ENCODE measurements at regions not wholly inside any gene's neighbourhood (a gene's known extent, or its start where the extent isn't known, plus 50 kb on each side); places are given as distances from the start of the nearest gene placed in this dataset.
"Not testable (repeated sequence)": the region's sequence is repeated elsewhere in the genome, so short reads cannot be mapped to it uniquely, and the experiment has no call there.

GRCh38 chr16:59573528-59574271, 839.6 kb upstream of the GOT2 start:
- DNase-seq, result no peak

- DNase-seq, result no peak
These were observed 833.4 kb upstream of the GOT2 start for GRCh38 chr16:59567496-59567895.

GRCh38 chr16:59566446-59566845, 832.3 kb upstream of the GOT2 start:
- no peak for DNase-seq

- DNase-seq, result no peak
These were observed 824.6 kb upstream of the GOT2 start for GRCh38 chr16:59558679-59559078.

GRCh38 chr16:59552164-59552563, 818.0 kb upstream of the GOT2 start:
- no peak for DNase-seq

- no peak for DNase-seq
These were observed 811.6 kb upstream of the GOT2 start for GRCh38 chr16:59545721-59546120.

GRCh38 chr16:59543641-59544040, 809.5 kb upstream of the GOT2 start:
- no peak for DNase-seq

GRCh38 chr16:59540621-59541020, 806.5 kb upstream of the GOT2 start:
- DNase-seq, result no peak

GRCh38 chr16:59535298-59535697, 801.2 kb upstream of the GOT2 start:
- DNase-seq, result no peak

- no peak for DNase-seq
These were observed 793.3 kb upstream of the GOT2 start for GRCh38 chr16:59527206-59527997.

GRCh38 chr16:59522826-59523225, 788.7 kb upstream of the GOT2 start:
- no peak for DNase-seq

GRCh38 chr16:59518721-59519120, 784.6 kb upstream of the GOT2 start:
- not testable (repeated sequence) for DNase-seq

GRCh38 chr16:59514651-59515050, 780.5 kb upstream of the GOT2 start:
- DNase-seq, result no peak

- DNase-seq, result no peak
These were observed 775.9 kb upstream of the GOT2 start for GRCh38 chr16:59510008-59510424.

- no peak for DNase-seq
These were observed 766.5 kb upstream of the GOT2 start for GRCh38 chr16:59500601-59501000.

GRCh38 chr16:59487067-59487466, 753.0 kb upstream of the GOT2 start:
- no peak for DNase-seq

GRCh38 chr16:59484833-59485516, 750.9 kb upstream of the GOT2 start:
- DNase-seq, result no peak

- DNase-seq, result no peak
These were observed 744.7 kb upstream of the GOT2 start for GRCh38 chr16:59478838-59479237.

- no peak for DNase-seq
These were observed 736.4 kb upstream of the GOT2 start for GRCh38 chr16:59470556-59470955.

GRCh38 chr16:59469266-59469665, 735.1 kb upstream of the GOT2 start:
- no peak for DNase-seq

GRCh38 chr16:59463776-59464175, 729.7 kb upstream of the GOT2 start:
- no peak for DNase-seq

- no peak for DNase-seq
These were observed 725.7 kb upstream of the GOT2 start for GRCh38 chr16:59459806-59460205.

- no peak for DNase-seq
These were observed 721.4 kb upstream of the GOT2 start for GRCh38 chr16:59455497-59455896.

- not testable (repeated sequence) for DNase-seq
These were observed 716.4 kb upstream of the GOT2 start for GRCh38 chr16:59450513-59450912.
